WERI-Rb-1 (cell line): ENCODE measurements at regions not wholly inside any gene's neighbourhood (a gene's known extent, or its start where the extent isn't known, plus 50 kb on each side); places are given as distances from the start of the nearest gene placed in this dataset.

ENCODE experiments used
- DNase-seq: peaks from one replicate; pipeline ENCODE4 v3.0.0-alpha.2; 2020
- H3K27ac ChIP-seq: fragments of 250-450 bp; sonication (Bioruptor Pico); 2 replicates; pipeline ENCODE4 v1.5.1; 2020; ENCODE audit warnings: mild to moderate bottlenecking, moderate library complexity
- H3K27me3 ChIP-seq: fragments of 250-450 bp; sonication (Bioruptor Pico); 2 replicates; pipeline ENCODE4 v1.5.1; 2021; ENCODE audit warnings: mild to moderate bottlenecking, low read depth, moderate library complexity; ENCODE audit not compliant: insufficient read depth, severe bottlenecking
- H3K36me3 ChIP-seq: fragments of 250-450 bp; sonication (Bioruptor Pico); 2 replicates; pipeline ENCODE4 v1.5.1; 2020; ENCODE audit warnings: mild to moderate bottlenecking, moderate library complexity
- H3K4me3 ChIP-seq: 2 replicates; pipeline ENCODE4 v1.5.1; 2011; ENCODE audit warnings: low read depth, mild to moderate bottlenecking, control low read depth, low read length
- H3K9me3 ChIP-seq: fragments of 250-450 bp; sonication (Bioruptor Pico); 2 replicates; pipeline ENCODE4 v1.5.1; 2021; ENCODE audit warnings: mild to moderate bottlenecking, moderate library complexity; ENCODE audit not compliant: severe bottlenecking
- CTCF ChIP-seq: IDR thresholded peaks from 2 replicates; pipeline ENCODE4 v1.5.1; 2011; ENCODE audit warnings: low read depth, mild to moderate bottlenecking, control low read depth, inconsistent platforms, low read length

- Histone ChIP-seq H3K36me3 (no peaks in the 10 kb centered on the region), H3K9me3 (no peaks in the 10 kb centered on the region), H3K27me3 (no peaks in the 10 kb centered on the region), H3K27ac (no peak overlapping the region), H3K4me3 (no peak overlapping the region)
- DNase-seq = no peak
- TF ChIP-seq CTCF = no peak
Measured at GRCh38 chr6:141152951-141153350, 979.8 kb upstream of the GJE1 start.

- DNase-seq = no peak
- H3K36me3 ChIP-seq = no peaks in the 10 kb centered on the region
- H3K4me3 ChIP-seq = no peak overlapping the region
- TF ChIP-seq CTCF = no peak
- no peak overlapping the region for H3K27ac ChIP-seq
- H3K27me3 ChIP-seq = no peaks in the 10 kb centered on the region
- H3K9me3 ChIP-seq = no peaks in the 10 kb centered on the region
Measured at GRCh38 chr6:141151710-141152417, 980.9 kb upstream of the GJE1 start.

- H3K9me3 ChIP-seq = no peaks in the 10 kb centered on the region
- H3K27me3 ChIP-seq = no peaks in the 10 kb centered on the region
- H3K36me3 ChIP-seq = no peaks in the 10 kb centered on the region
- no peak overlapping the region for H3K4me3 ChIP-seq
- no peak for TF ChIP-seq CTCF
- DNase-seq = no peak
- H3K27ac ChIP-seq = no peak overlapping the region
Measured at GRCh38 chr6:141141870-141142269, 990.9 kb upstream of the GJE1 start.

- no peaks in the 10 kb centered on the region for H3K36me3 ChIP-seq
- H3K4me3 ChIP-seq = no peak overlapping the region
- TF ChIP-seq CTCF = no peak
- no peaks in the 10 kb centered on the region for H3K27me3 ChIP-seq
- H3K27ac ChIP-seq = no peak overlapping the region
- no peak for DNase-seq
- H3K9me3 ChIP-seq = no peaks in the 10 kb centered on the region
Measured at GRCh38 chr6:141140905-141141304, 991.8 kb upstream of the GJE1 start.

GRCh38 chr6:141139461-141139860 is 993.3 kb upstream of the GJE1 start:
- Histone ChIP-seq H3K9me3 (no peaks in the 10 kb centered on the region), H3K36me3 (no peaks in the 10 kb centered on the region), H3K4me3 (no peak overlapping the region), H3K27ac (no peak overlapping the region), H3K27me3 (no peaks in the 10 kb centered on the region)
- no peak for TF ChIP-seq CTCF
- DNase-seq = no peak

- no peak for DNase-seq
- H3K4me3 ChIP-seq = no peak overlapping the region
- no peak overlapping the region for H3K27ac ChIP-seq
- H3K9me3 ChIP-seq = no peaks in the 10 kb centered on the region
- no peak for TF ChIP-seq CTCF
- no peaks in the 10 kb centered on the region for H3K36me3 ChIP-seq
- H3K27me3 ChIP-seq = no peaks in the 10 kb centered on the region
Measured at GRCh38 chr6:141134723-141135122, 998.0 kb upstream of the GJE1 start.
